SK-N-SH (cell line): ENCODE measurements at regions not wholly inside any gene's neighbourhood (a gene's known extent, or its start where the extent isn't known, plus 50 kb on each side); places are given as distances from the start of the nearest gene placed in this dataset.
"Not testable (repeated sequence)": the region's sequence is repeated elsewhere in the genome, so short reads cannot be mapped to it uniquely, and the experiment has no call there.

Experiments
- CTCF ChIA-PET: fragments of 300-600, 350-600 bp; formaldehyde crosslinking; extraction: SDS; loops from one replicate; lab custom pipeline; 2021; lab: Yijun Ruan, JAX
- POLR2A ChIA-PET: fragments of 350-600 bp; sonication (Branson Sonifier 250); formaldehyde crosslinking; extraction: SDS; loops from one replicate; lab custom pipeline; 2020; ENCODE audit warnings: antibody characterized with exemption, inconsistent platforms; lab: Yijun Ruan, JAX
- DNase-seq: peaks from one replicate; pipeline ENCODE4 v3.0.0; 2012
- H2AFZ ChIP-seq: fragments of 200-600 bp; sonication (generic); 2 replicates; pipeline ENCODE4 v1.8.1; 2016; ENCODE audit warnings: antibody characterized with exemption, mild to moderate bottlenecking, low read depth
- H3F3A ChIP-seq: fragments of 200-600 bp; sonication (generic); replicated peaks from 2 replicates; pipeline ENCODE3; 2016; ENCODE audit warnings: antibody characterized with exemption, mild to moderate bottlenecking; ENCODE audit not compliant: insufficient read depth
- H3K27ac ChIP-seq, 2 experiments: fragments of 200-500 bp in 1 of 2; fragments of 200-600 bp in 1 of 2; sonication (Bioruptor generic) in 1 of 2; sonication (generic), shearing (Covaris generic) in 1 of 2; 2 replicates each; pipeline versions ENCODE4 v1.5.1 to v1.6.1; 2014 to 2016; ENCODE audit warnings: low read depth in 2 of 2, inconsistent platforms in 1 of 2, low read length in 1 of 2, mild to moderate bottlenecking in 1 of 2, mixed read lengths in 1 of 2
- H3K27me3 ChIP-seq: fragments of 200-600 bp; sonication (generic), shearing (Covaris generic); 2 replicates; pipeline ENCODE4 v1.6.1; 2016; ENCODE audit warnings: mixed run types; ENCODE audit not compliant: insufficient read depth
- H3K36me3 ChIP-seq, 2 experiments: fragments of 200-500 bp in 1 of 2; fragments of 200-600 bp in 1 of 2; sonication (Bioruptor generic) in 1 of 2; sonication (generic) in 1 of 2; replicated peaks in 1 of 2; 2 replicates each; pipeline versions ENCODE3 to v1.5.1; 2014 to 2016; ENCODE audit warnings: low read length in 1 of 2, mild to moderate bottlenecking in 1 of 2; ENCODE audit not compliant: insufficient read depth in 2 of 2, control insufficient read depth in 1 of 2
- H3K4me1 ChIP-seq, 2 experiments: fragments of 200-500 bp in 1 of 2; fragments of 200-600 bp in 1 of 2; sonication (Bioruptor generic) in 1 of 2; sonication (generic), shearing (Covaris generic) in 1 of 2; 2 replicates each; pipeline versions ENCODE4 v1.5.1 to v1.6.1; 2014 to 2016; ENCODE audit warnings: low read depth in 1 of 2, low read length in 1 of 2, mixed run types in 1 of 2; ENCODE audit not compliant: insufficient read depth in 2 of 2, control insufficient read depth in 1 of 2
- H3K4me2 ChIP-seq: fragments of 200-600 bp; sonication (generic), shearing (Covaris generic); 2 replicates; pipeline ENCODE4 v1.6.1; 2017; ENCODE audit warnings: mixed run types
- H3K4me3 ChIP-seq, 2 experiments: fragments of 200-500 bp in 1 of 2; fragments of 200-600 bp in 1 of 2; sonication (Bioruptor generic) in 1 of 2; sonication (generic), shearing (Covaris generic) in 1 of 2; 2 replicates each; pipeline versions ENCODE4 v1.5.1 to v1.8.1; 2014 to 2016; ENCODE audit warnings: low read depth in 2 of 2, inconsistent platforms in 1 of 2, low read length in 1 of 2, mild to moderate bottlenecking in 1 of 2, mixed read lengths in 1 of 2, moderate library complexity in 1 of 2
- H3K79me2 ChIP-seq: fragments of 200-600 bp; sonication (generic); 2 replicates; pipeline ENCODE4 v1.8.1; 2017; ENCODE audit warnings: mild to moderate bottlenecking; ENCODE audit not compliant: insufficient read depth
- H3K9ac ChIP-seq: fragments of 200-600 bp; sonication (generic); 2 replicates; pipeline ENCODE4 v1.6.1; 2017; ENCODE audit warnings: mixed run types
- H3K9me2 ChIP-seq: fragments of 200-600 bp; sonication (generic); 2 replicates; pipeline ENCODE4 v1.6.1; 2017; ENCODE audit warnings: mixed run types
- H3K9me3 ChIP-seq: fragments of 200-600 bp; sonication (generic); 2 replicates; pipeline ENCODE4 v1.6.1; 2017; ENCODE audit warnings: mixed run types, mild to moderate bottlenecking, moderate library complexity
- H4K20me1 ChIP-seq: fragments of 200-600 bp; sonication (generic); 2 replicates; pipeline ENCODE4 v1.6.1; 2017; ENCODE audit warnings: mild to moderate bottlenecking, mixed run types; ENCODE audit not compliant: insufficient read depth
- ELF1 ChIP-seq: IDR thresholded peaks from 2 replicates; pipeline ENCODE4 v1.4.0; 2012
- FOXM1 ChIP-seq: IDR thresholded peaks from 2 replicates; pipeline ENCODE4 v1.4.0; 2012; ENCODE audit warnings: low read depth, mild to moderate bottlenecking
- NFIC ChIP-seq: IDR thresholded peaks from 2 replicates; pipeline ENCODE4 v1.4.0; 2012; ENCODE audit warnings: borderline replicate concordance
- NRF1 ChIP-seq: IDR thresholded peaks from 2 replicates; pipeline ENCODE4 v1.6.1; 2012; ENCODE audit warnings: low read depth, mild to moderate bottlenecking, low read length
- SIN3A ChIP-seq: IDR thresholded peaks from 2 replicates; pipeline ENCODE4 v1.6.1; 2012; ENCODE audit warnings: low read depth, mild to moderate bottlenecking, low read length, moderate library complexity, borderline replicate concordance
- TEAD4 ChIP-seq: IDR thresholded peaks from 2 replicates; pipeline ENCODE4 v1.4.0; 2012; ENCODE audit warnings: mild to moderate bottlenecking, borderline replicate concordance; ENCODE audit not compliant: insufficient read depth
- WGBS: methylation state at CpG from one replicate; pipeline ENCODE4 v1.1.6; 2017; ENCODE audit warnings: low lambda C conversion rate; 5-methylcytosine and 5-hydroxymethylcytosine counted together
- TF ChIP-seq, protein P1 (sequence below): IDR thresholded peaks from 2 replicates; pipeline ENCODE4 v1.6.1; 2012; ENCODE audit warnings: mild to moderate bottlenecking, low read depth, low read length, moderate library complexity
- TF ChIP-seq, protein P2 (sequence below): fragments of 200-600 bp; sonication (generic); IDR thresholded peaks from 2 replicates; pipeline ENCODE4 v1.6.1; 2017; ENCODE audit warnings: antibody characterized with exemption, mild to moderate bottlenecking, moderate library complexity

DNA sequence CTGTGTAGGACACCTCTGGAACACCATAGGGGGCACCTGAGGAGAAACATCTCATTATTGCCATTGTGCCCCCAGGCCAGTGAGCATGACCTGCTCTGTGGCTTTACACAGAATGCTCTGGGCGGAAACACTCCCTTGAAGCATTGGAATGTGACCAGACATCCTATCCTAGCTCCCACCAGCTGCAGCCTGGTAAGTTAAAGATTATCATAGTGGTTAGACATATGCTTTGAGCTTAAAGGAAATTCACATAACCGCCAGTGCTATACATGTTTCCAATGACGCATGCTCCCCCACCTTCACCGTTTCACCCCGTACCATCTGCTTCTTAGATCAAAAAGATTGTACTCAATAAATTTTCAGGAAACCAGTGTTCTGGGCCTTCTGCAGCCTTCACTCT is 217.7 kb upstream of the CENPE start:
- no peaks in the 10 kb centered on the region for H3F3A ChIP-seq
- H4K20me1 ChIP-seq, result no peaks in the 10 kb centered on the region
- H3K4me2 ChIP-seq, result no peak overlapping the region
- ChIA-PET POLR2A (no interaction called here), CTCF (no interaction called here)
- H3K4me1 ChIP-seq, result no peaks in the 10 kb centered on the region
- no peaks in the 10 kb centered on the region for H3K27me3 ChIP-seq
- H3K9me3 ChIP-seq, result no peaks in the 10 kb centered on the region
- no peak overlapping the region for H3K27ac ChIP-seq
- H3K79me2 ChIP-seq, result no peaks in the 10 kb centered on the region
- 9% methylated on average over 5 of the region's 5 CpGs for WGBS
- H3K36me3 ChIP-seq, result no peaks in the 10 kb centered on the region
- no peak for TF ChIP-seq ELF1
- TF ChIP-seq NFIC, result no peak
- TF ChIP-seq NRF1, result no peak
- TF ChIP-seq, protein P1, sequence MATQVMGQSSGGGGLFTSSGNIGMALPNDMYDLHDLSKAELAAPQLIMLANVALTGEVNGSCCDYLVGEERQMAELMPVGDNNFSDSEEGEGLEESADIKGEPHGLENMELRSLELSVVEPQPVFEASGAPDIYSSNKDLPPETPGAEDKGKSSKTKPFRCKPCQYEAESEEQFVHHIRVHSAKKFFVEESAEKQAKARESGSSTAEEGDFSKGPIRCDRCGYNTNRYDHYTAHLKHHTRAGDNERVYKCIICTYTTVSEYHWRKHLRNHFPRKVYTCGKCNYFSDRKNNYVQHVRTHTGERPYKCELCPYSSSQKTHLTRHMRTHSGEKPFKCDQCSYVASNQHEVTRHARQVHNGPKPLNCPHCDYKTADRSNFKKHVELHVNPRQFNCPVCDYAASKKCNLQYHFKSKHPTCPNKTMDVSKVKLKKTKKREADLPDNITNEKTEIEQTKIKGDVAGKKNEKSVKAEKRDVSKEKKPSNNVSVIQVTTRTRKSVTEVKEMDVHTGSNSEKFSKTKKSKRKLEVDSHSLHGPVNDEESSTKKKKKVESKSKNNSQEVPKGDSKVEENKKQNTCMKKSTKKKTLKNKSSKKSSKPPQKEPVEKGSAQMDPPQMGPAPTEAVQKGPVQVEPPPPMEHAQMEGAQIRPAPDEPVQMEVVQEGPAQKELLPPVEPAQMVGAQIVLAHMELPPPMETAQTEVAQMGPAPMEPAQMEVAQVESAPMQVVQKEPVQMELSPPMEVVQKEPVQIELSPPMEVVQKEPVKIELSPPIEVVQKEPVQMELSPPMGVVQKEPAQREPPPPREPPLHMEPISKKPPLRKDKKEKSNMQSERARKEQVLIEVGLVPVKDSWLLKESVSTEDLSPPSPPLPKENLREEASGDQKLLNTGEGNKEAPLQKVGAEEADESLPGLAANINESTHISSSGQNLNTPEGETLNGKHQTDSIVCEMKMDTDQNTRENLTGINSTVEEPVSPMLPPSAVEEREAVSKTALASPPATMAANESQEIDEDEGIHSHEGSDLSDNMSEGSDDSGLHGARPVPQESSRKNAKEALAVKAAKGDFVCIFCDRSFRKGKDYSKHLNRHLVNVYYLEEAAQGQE, result no peak
- TF ChIP-seq SIN3A, result no peak
- TF ChIP-seq, protein P2, sequence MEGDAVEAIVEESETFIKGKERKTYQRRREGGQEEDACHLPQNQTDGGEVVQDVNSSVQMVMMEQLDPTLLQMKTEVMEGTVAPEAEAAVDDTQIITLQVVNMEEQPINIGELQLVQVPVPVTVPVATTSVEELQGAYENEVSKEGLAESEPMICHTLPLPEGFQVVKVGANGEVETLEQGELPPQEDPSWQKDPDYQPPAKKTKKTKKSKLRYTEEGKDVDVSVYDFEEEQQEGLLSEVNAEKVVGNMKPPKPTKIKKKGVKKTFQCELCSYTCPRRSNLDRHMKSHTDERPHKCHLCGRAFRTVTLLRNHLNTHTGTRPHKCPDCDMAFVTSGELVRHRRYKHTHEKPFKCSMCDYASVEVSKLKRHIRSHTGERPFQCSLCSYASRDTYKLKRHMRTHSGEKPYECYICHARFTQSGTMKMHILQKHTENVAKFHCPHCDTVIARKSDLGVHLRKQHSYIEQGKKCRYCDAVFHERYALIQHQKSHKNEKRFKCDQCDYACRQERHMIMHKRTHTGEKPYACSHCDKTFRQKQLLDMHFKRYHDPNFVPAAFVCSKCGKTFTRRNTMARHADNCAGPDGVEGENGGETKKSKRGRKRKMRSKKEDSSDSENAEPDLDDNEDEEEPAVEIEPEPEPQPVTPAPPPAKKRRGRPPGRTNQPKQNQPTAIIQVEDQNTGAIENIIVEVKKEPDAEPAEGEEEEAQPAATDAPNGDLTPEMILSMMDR, result no peak
- TF ChIP-seq FOXM1, result no peak
- TF ChIP-seq TEAD4, result no peak
- H2AFZ ChIP-seq, result 0 out of 2 replicates have a peak overlapping the region, but pooled peaks have one; percentile 11
- no peak overlapping the region for H3K9ac ChIP-seq
- no peak overlapping the region for H3K4me3 ChIP-seq
- no peak for DNase-seq
- no peaks in the 10 kb centered on the region for H3K9me2 ChIP-seq

DNA sequence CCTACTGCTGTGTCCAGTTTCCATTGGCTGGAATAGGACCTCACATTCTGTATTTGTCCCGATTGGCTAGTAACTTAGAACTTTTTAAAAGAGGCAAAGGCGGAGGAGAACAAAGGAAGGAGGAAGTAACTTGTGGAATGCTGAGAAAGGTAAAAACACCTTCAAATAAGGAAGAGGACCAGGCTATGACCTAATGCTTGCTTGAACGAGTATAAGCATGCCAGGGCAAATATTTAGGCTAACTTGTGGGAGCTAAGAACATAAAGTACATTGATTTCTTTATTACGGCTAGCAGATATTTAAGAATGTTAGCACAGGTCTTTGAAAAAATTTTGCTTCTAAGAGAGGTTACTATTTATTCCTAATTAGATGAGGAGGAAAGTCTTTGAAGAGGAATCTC is 214.5 kb upstream of the CENPE start:
- WGBS, result 21% methylated on average over 4 of the region's 4 CpGs
- CTCF ChIA-PET, result not testable (repeated sequence)

More for the DNA sequence above, 214.5 kb upstream of the CENPE start:
- H3K27me3 ChIP-seq, H3K9me2 ChIP-seq, H3K4me3 ChIP-seq, H3K79me2 ChIP-seq, H3K9ac ChIP-seq, H3K4me2 ChIP-seq, H3K4me1 ChIP-seq, H3K36me3 ChIP-seq, H4K20me1 ChIP-seq, H3K27ac ChIP-seq, H2AFZ ChIP-seq, H3K9me3 ChIP-seq, DNase-seq, POLR2A ChIA-PET, H3F3A ChIP-seq: not testable (repeated sequence)
